ENCODE measurements at regions not wholly inside any gene's neighbourhood (a gene's known extent, or its start where the extent isn't known, plus 50 kb on each side); places are given as distances from the start of the nearest gene placed in this dataset.
A peak's percentile ranks its signal among the peaks of the same experiment; 100 is the strongest.
"Not testable (repeated sequence)": the region's sequence is repeated elsewhere in the genome, so short reads cannot be mapped to it uniquely, and the experiment has no call there.

DNA sequence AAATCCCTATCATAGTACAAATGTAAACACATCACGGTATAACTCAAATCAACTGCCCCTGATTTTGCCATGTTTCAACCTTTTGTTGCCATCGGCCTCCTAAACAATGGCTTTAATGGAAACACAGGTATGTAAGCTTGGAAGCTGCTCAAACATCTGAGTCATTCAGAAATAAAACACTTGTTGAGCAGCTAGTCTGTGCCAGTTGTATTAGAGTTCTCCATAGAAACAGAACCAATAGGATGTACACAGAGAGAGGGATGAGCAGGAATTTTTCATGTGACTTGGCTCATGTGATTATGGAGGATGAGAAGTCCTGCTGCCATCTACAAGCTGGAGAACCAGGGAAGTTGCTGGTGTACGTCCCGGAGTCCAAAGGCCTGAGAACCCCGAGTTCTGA is 186.1 kb downstream of the LMLN start:
- intact Hi-C loops (cut with DNase I); DNase-seq (ENCODE audit: low spot score): not testable (repeated sequence)

DNA sequence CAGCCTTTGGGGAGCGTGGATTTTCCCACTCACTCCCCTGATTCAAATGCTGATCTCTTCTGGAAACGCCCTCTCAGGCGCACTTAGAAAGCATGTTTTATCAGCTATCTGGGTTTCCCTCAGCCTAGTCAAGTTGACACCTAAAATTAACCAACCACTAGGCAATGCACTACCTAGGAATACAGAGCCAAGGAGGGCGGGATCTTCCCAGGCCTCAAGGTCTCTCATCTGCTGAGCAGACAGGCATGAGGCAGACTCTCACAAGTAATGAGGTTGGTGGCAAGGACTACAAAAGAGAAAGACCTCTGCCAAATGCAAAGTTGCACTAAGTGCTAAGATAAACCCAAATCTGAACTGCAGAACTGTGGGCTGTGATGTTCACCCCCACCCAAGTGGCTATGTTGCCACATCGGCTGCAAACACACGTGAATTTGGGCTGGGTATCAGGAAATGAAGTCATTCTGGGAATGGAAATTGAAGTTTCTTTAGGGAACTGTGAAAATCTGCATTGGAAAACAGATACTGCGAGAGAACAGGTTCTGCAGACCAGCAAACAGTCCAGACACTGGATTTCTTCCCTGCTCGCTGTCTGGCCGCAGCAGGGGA is 186.6 kb downstream of the LMLN start:
- intact Hi-C loops (cut with DNase I); DNase-seq (ENCODE audit: low spot score): not testable (repeated sequence)

DNA sequence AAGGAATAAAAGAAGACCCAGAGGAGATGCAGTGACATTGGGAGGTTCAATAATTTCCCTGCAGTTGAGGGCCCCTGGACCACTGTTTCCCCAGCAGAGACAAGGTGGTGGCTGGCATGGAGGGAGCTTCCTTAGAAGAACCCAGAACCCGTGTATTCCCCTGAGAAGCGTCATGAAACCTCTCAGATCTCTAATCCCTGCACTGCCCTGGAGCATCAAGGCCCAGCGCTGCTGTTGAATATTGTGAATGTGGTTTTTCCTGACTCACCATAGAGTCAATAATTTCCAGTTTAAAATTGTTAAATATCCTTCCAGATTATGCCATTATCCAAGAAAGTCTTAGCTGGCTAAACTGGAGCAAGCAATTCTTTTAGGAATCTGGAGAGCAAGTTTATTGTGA is 187.2 kb downstream of the LMLN start:
- DNase-seq (ENCODE audit: low spot score); intact Hi-C loops (cut with DNase I): not testable (repeated sequence)

DNA sequence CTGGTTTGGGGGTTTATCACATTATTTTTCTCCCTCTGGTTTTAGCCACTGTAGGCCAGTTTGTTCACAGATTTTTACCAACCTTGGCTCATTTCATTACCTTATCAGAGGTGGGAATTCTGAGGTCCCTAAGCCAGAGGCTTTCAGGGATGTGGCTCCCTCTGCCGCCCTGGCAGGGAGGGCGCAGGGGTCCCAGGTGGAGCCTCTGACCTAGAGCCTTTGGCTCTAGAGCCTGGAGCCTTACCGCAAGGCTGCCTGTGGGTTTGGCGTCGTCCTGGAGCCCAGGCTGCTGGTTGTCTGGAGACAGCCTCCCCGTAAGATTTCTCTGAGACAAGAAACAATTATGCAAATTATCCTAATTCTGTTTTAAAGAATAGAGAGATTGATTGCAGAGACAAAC is 188.0 kb downstream of the LMLN start:
- intact Hi-C loops (cut with DNase I); DNase-seq (ENCODE audit: low spot score): not testable (repeated sequence)

DNA sequence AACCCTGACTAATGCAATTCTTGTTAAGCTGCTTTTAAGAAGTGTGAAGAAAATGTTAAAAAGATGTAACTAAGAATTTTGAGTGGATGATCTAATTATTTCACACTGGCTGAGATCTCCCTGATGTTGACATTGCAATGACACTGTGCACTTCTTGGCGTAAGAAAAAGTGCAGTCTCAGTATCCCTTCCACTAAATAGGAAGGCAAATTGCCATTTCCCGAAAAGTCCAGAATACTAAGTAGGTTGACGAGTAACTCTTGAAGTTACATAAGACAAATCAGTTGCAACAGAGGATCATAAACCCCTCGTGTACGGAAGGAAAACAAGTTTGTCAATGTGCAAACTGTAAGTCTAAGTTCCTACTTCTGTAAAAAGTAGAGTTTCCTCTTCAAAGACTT is 189.9 kb downstream of the LMLN start:
- DNase-seq (ENCODE audit: low spot score); intact Hi-C loops (cut with DNase I): not testable (repeated sequence)

DNA sequence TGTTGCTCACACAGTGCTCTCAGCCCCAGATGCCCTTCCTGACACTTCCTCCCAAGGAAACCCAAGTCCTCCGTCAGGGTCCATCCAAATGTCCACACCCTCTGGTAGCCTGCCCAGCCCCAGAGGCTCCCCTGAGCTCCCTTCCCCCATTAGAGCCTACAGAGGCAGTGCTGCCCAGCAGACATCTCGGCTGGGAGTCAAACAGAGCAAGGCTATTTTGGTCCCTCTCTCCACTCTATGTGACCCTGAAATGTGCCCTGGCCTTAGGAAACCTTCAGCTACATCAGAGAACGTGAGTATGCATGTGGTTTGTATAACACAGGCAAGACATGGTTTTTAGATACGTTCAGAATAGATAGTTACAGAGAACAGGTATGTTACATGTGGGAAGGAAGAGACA is 191.8 kb downstream of the LMLN start:
- intact Hi-C loops (cut with DNase I); DNase-seq (ENCODE audit: low spot score): not testable (repeated sequence)

DNA sequence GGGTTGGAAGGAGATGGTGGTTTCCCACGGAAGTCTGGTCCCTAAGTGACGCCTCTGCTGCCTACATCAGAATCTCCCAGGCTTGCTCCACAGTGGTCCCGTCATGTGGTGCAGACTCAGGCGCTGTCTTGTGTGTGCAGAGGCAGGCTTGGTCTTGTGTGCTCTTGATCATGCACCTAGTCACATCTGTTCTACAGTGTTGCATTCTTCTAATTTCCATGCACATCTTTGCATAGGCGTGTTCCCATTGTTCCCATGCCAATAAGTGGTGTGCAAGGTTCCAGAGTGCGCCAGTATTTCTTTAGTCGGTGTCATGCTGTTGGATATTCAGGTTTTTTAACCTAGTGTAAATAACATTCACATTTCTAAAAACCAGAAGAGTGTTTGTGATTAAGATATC is 195.8 kb downstream of the LMLN start:
- intact Hi-C loops (cut with DNase I); DNase-seq (ENCODE audit: low spot score): not testable (repeated sequence)

DNA sequence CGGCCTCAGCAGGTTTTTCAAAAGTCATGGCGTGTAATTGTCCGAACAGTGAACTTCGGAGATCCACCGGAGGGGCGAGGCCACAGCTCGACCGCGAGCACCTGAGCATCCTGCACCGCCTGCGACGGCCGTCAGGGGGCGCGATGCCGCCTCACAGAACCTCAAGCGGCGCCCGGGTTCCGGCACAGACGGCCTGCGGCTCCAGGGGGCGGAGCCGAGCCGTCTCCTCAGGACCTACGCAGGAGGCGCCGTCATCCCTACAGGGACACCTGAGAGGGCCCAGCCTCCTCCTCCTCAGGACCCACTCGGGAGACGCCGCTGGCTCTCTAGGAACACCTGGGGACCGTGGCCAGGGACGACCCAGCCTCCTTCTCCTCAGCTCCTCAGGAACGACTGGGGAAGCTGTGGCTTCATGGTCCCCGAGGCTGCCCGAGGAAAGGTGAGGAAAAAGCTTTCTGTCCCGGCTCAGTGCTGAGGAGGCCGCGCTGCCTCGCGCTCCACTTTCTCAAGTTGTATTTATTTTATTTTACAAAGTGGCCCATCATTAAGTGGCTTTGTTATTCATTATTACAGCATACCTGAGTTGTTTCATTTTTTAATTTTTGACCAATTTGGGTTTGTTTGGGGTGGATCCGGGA is 197.3 kb downstream of the LMLN start:
- intact Hi-C loops (cut with DNase I), result not testable (repeated sequence)

DNA sequence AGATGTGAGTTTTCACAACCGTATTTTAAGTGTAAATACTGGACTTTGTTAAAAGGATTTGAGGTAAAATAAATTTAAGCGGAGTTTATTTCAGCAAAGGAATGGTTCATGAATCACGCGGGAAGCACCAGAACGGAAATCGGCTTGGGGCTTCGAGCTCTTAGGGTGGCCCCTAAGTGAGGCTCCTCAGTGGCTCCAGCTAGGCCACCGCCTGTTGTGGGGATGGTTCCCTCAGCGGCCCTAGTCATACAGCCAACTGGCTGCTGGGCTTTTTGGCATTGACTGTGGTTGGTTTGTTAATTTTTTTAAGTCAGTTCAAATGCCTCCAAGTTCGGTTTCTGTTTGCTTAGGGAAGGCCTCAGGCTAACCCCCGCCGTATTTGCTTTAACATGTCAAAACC is 198.0 kb downstream of the LMLN start:
- intact Hi-C loops (cut with DNase I); DNase-seq (ENCODE audit: low spot score): not testable (repeated sequence)

More for the DNA sequence above, 197.3 kb downstream of the LMLN start:
- DNase-seq (ENCODE audit: low spot score), result not testable (repeated sequence)

DNA sequence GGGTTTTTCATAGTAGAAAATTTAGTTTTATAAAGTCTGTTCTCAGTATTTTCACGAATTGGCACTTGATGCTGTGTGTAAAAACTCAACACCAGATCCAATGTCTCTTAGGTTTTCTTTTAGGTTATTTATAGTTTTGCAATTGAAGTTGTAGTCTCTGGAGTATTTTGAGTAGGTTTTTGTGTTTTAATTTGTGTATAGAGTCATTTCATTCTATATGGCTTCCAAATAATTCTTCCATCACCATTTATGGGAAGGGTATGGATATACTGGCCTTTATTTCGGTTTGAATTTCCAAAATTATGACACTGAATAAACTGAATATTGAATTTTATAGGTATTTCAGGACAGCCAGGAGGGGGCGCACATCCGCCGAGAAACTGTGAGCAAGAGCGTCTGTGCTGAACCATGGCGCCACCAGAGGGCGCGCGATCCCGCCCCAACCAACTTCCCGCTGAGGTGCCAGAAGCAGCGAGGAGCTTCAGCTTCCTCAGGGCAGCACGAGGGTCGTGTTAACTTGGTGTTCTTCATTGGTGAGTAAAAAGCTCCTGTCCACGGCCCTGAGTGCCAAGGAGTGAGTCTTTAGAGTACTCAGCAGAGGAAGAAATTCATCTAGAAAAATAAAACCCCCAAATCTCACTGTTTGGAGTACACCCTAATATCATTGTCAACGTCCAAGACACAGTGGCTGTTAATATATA is 207.5 kb downstream of the LMLN start:
- DNase-seq (ENCODE audit: low spot score), result peak; percentile 90
- intact Hi-C loops (cut with DNase I), result not testable (repeated sequence)

DNA sequence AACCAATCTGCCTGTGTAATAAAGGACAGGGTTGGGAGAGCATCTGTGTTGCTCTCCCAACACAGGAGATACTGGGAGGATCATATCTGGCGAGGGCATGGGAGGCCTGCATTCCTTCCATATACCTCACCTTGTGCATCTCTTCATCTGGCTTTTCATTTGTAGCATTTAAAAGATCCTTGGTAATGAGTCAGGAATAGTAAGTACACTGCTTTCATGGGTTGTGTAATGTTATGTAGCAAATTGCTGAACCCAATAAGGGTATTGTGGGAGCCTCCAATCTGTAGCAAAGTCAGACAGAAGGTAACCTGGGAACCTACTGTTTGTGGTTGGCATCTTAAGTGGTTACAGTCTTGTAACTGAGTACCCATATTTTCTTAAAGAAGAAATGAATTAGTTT is 210.8 kb downstream of the LMLN start:
- DNase-seq (ENCODE audit: low spot score); intact Hi-C loops (cut with DNase I): not testable (repeated sequence)

DNA sequence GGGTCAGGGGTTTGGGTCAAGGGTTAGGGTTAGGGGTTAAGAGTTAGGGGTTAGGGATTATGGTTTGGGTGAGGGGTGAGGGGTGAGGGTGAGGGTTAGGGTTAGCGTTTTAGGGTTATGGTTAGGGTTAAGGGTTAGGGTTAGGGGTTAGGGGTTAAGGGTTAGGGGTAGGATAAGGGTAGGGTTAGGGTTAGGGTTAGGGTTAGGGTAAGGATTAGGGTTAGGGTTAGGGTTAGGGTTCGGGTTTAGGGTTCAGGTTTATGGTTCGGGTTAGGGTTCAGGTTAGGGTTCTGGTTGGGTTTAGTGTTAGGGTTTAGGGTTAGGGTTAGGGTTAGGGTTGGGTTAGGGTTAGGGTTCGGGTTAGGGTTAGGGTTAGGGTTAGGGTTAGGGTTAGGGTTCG is 213.1 kb downstream of the LMLN start:
- DNase-seq (ENCODE audit: low spot score); intact Hi-C loops (cut with DNase I): not testable (repeated sequence)

DNA sequence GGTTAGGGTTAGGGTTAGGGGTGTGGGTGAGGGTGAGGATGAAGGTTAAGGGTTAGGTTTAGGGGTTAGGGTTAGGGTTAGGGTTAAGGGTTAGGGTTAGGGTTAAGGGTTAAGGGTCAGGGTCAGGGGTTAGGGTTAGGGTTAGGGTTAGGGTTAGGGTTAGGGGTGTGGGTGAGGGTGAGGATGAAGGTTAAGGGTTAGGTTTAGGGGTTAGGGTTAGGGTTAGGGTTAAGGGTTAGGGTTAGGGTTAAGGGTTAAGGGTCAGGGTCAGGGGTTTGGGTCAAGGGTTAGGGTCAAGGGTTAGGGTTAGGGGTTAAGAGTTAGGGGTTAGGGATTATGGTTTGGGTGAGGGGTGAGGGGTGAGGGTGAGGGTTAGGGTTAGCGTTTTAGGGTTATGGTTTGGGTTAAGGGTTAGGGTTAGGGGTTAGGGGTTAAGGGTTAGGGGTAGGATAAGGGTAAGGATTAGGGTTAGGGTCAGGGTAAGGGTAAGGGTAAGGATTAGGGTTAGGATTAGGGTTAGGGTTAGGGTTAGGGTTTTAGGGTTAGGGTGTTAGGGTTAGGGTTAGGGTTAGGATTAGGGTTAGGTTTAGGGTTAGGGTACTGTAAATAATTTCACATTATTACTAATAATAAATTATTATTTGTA is 214.0 kb downstream of the LMLN start:
- intact Hi-C loops (cut with DNase I); DNase-seq (ENCODE audit: low spot score): not testable (repeated sequence)
